HG02623 (cell line): ENCODE measurements at regions not wholly inside any gene's neighbourhood (a gene's known extent, or its start where the extent isn't known, plus 50 kb on each side); places are given as distances from the start of the nearest gene placed in this dataset.

Experiments
- ATAC-seq: cut with Tn5 transposase; IDR thresholded peaks from one replicate; pipeline ENCODE4 v1.9.1; 2021; ENCODE audit warnings: moderate library complexity; ENCODE audit not compliant: unreplicated experiment

- ATAC-seq = no peak
These were observed 349.6 kb upstream of the PCDH20 start for GRCh38 chr13:61765181-61765742.

GRCh38 chr13:61761690-61762089 is 346.0 kb upstream of the PCDH20 start:
- ATAC-seq = no peak

GRCh38 chr13:61760102-61760501 is 344.5 kb upstream of the PCDH20 start:
- ATAC-seq = no peak

GRCh38 chr13:61756031-61756430 is 340.4 kb upstream of the PCDH20 start:
- ATAC-seq = no peak

GRCh38 chr13:61751039-61751438 is 335.4 kb upstream of the PCDH20 start:
- no peak for ATAC-seq

GRCh38 chr13:61738236-61738750 is 322.6 kb upstream of the PCDH20 start:
- ATAC-seq = no peak

- no peak for ATAC-seq
These were observed 319.0 kb upstream of the PCDH20 start for GRCh38 chr13:61734683-61735082.

- no peak for ATAC-seq
These were observed 312.8 kb upstream of the PCDH20 start for GRCh38 chr13:61728471-61728870.

GRCh38 chr13:61727767-61728166 is 312.1 kb upstream of the PCDH20 start:
- ATAC-seq = no peak

- ATAC-seq = no peak
These were observed 310.2 kb upstream of the PCDH20 start for GRCh38 chr13:61725806-61726205.

- ATAC-seq = no peak
These were observed 306.5 kb upstream of the PCDH20 start for GRCh38 chr13:61722119-61722518.

GRCh38 chr13:61712621-61713020 is 297.0 kb upstream of the PCDH20 start:
- no peak for ATAC-seq

- ATAC-seq = no peak
These were observed 293.6 kb upstream of the PCDH20 start for GRCh38 chr13:61709258-61709657.

- no peak for ATAC-seq
These were observed 291.2 kb upstream of the PCDH20 start for GRCh38 chr13:61706899-61707298.

GRCh38 chr13:61700620-61701019 is 285.0 kb upstream of the PCDH20 start:
- no peak for ATAC-seq

GRCh38 chr13:61700181-61700580 is 284.5 kb upstream of the PCDH20 start:
- ATAC-seq = no peak

- ATAC-seq = no peak
These were observed 281.0 kb upstream of the PCDH20 start for GRCh38 chr13:61696676-61697075.

- ATAC-seq = no peak
These were observed 279.5 kb upstream of the PCDH20 start for GRCh38 chr13:61695147-61695546.

GRCh38 chr13:61692691-61693090 is 277.0 kb upstream of the PCDH20 start:
- ATAC-seq = no peak

GRCh38 chr13:61685682-61686012 is 270.0 kb upstream of the PCDH20 start:
- ATAC-seq = no peak

GRCh38 chr13:61684976-61685681 is 269.5 kb upstream of the PCDH20 start:
- ATAC-seq = no peak

- ATAC-seq = no peak
These were observed 257.1 kb upstream of the PCDH20 start for GRCh38 chr13:61672756-61673155.
